ENCODE measurements at regions not wholly inside any gene's neighbourhood (a gene's known extent, or its start where the extent isn't known, plus 50 kb on each side); places are given as distances from the start of the nearest gene placed in this dataset.

- no peak for TF ChIP-seq CTCF (IDR thresholded peaks at IDR 0.05)
Observed at GRCh38 chr13:62839338-62839737, 1423.7 kb upstream of the PCDH20 start.

- no peak for TF ChIP-seq CTCF (IDR thresholded peaks at IDR 0.05)
Observed at GRCh38 chr13:62838929-62839328, 1423.3 kb upstream of the PCDH20 start.

GRCh38 chr13:62837895-62838294 is 1422.2 kb upstream of the PCDH20 start:
- no peak for TF ChIP-seq CTCF (IDR thresholded peaks at IDR 0.05)

- no peak for TF ChIP-seq CTCF (IDR thresholded peaks at IDR 0.05)
Observed at GRCh38 chr13:62829486-62829885, 1413.8 kb upstream of the PCDH20 start.

GRCh38 chr13:62799931-62800436 is 1384.3 kb upstream of the PCDH20 start:
- TF ChIP-seq CTCF (IDR thresholded peaks at IDR 0.05), result no peak

GRCh38 chr13:62799038-62799535 is 1383.4 kb upstream of the PCDH20 start:
- TF ChIP-seq CTCF (IDR thresholded peaks at IDR 0.05), result no peak

- TF ChIP-seq CTCF (IDR thresholded peaks at IDR 0.05), result no peak
Observed at GRCh38 chr13:62793850-62794249, 1378.2 kb upstream of the PCDH20 start.

GRCh38 chr13:62781866-62782265 is 1366.2 kb upstream of the PCDH20 start:
- no peak for TF ChIP-seq CTCF (IDR thresholded peaks at IDR 0.05)

All from LNCAP (cell line).